PFSK-1 (cell line): ENCODE measurements at regions not wholly inside any gene's neighbourhood (a gene's known extent, or its start where the extent isn't known, plus 50 kb on each side); places are given as distances from the start of the nearest gene placed in this dataset.

Experiments
- FOXP2 ChIP-seq: optimal IDR thresholded peaks from 2 replicates; pipeline ENCODE3; 2011; ENCODE audit warnings: borderline replicate concordance, control low read depth, inconsistent platforms; ENCODE audit not compliant: insufficient read depth; ENCODE audit errors: extremely low read length, extremely low read depth
- POLR2AphosphoS5 ChIP-seq: IDR thresholded peaks from 2 replicates; pipeline ENCODE4 v1.6.1; 2012; ENCODE audit warnings: low read depth, mild to moderate bottlenecking, control low read depth, low read length, moderate library complexity
- REST ChIP-seq, 2 experiments: IDR thresholded peaks; 2 replicates each; pipeline versions ENCODE4 v1.6.1 to v1.8.0; 2011 to 2012; ENCODE audit warnings: low read depth in 2 of 2, low read length in 2 of 2, control low read depth in 1 of 2, inconsistent platforms in 1 of 2, mild to moderate bottlenecking in 1 of 2, moderate library complexity in 1 of 2; ENCODE audit not compliant: insufficient read depth in 1 of 2
- SIN3A ChIP-seq: IDR thresholded peaks from 2 replicates; pipeline ENCODE4 v1.6.1; 2012; ENCODE audit warnings: mild to moderate bottlenecking, low read length, moderate library complexity, borderline replicate concordance; ENCODE audit not compliant: insufficient read depth
- TAF1 ChIP-seq: IDR thresholded peaks from 2 replicates; pipeline ENCODE4 v1.6.1; 2012; ENCODE audit warnings: low read length, control low read depth, borderline replicate concordance; ENCODE audit not compliant: insufficient read depth

GRCh38 chr22:47547239-47547661, 784.8 kb downstream of the TBC1D22A start:
- TF ChIP-seq POLR2AphosphoS5: no peak

- no peak for TF ChIP-seq REST (IDR thresholded peaks at IDR 0.05; ENCODE audit: insufficient read depth in 1 of 2, low read depth in 2 of 2, low read length in 2 of 2)
- TF ChIP-seq POLR2AphosphoS5: no peak
- TF ChIP-seq SIN3A: no peak
- no peak for TF ChIP-seq FOXP2
- TF ChIP-seq TAF1: no peak
These were observed 782.2 kb downstream of the TBC1D22A start for GRCh38 chr22:47544696-47545095.

- TF ChIP-seq TAF1: no peak
These were observed 781.0 kb downstream of the TBC1D22A start for GRCh38 chr22:47543447-47543846.

- TF ChIP-seq FOXP2 (no peak), REST (IDR thresholded peaks at IDR 0.05; ENCODE audit: insufficient read depth in 1 of 2, low read depth in 2 of 2, low read length in 2 of 2) (no peak), SIN3A (no peak), POLR2AphosphoS5 (no peak), TAF1 (no peak)
These were observed 777.6 kb downstream of the TBC1D22A start for GRCh38 chr22:47540011-47540410.

- no peak for TF ChIP-seq FOXP2
- TF ChIP-seq TAF1: no peak
- no peak for TF ChIP-seq REST (IDR thresholded peaks at IDR 0.05; ENCODE audit: insufficient read depth in 1 of 2, low read depth in 2 of 2, low read length in 2 of 2)
- no peak for TF ChIP-seq SIN3A
- TF ChIP-seq POLR2AphosphoS5: no peak
These were observed 776.9 kb downstream of the TBC1D22A start for GRCh38 chr22:47539374-47539773.

GRCh38 chr22:47535681-47536080, 773.2 kb downstream of the TBC1D22A start:
- TF ChIP-seq TAF1 (no peak), POLR2AphosphoS5 (no peak), SIN3A (no peak), REST (IDR thresholded peaks at IDR 0.05; ENCODE audit: insufficient read depth in 1 of 2, low read depth in 2 of 2, low read length in 2 of 2) (no peak), FOXP2 (no peak)
